Large intestine (tissue), 3 donors: ENCODE measurements at regions not wholly inside any gene's neighbourhood (a gene's known extent, or its start where the extent isn't known, plus 50 kb on each side); places are given as distances from the start of the nearest gene placed in this dataset.

ENCODE experiments used
- DNase-seq, 2 donors: peaks; one replicate each; pipeline versions ENCODE4 v3.0.0 to v3.0.0-alpha.2; 2013
- H3K27ac ChIP-seq: one replicate; pipeline ENCODE4 v1.5.1; 2013; ENCODE audit warnings: low read length
- H3K27me3 ChIP-seq: 2 replicates; pipeline ENCODE4 v1.6.1; 2013; ENCODE audit warnings: low read length; ENCODE audit not compliant: control insufficient read depth, insufficient read depth
- H3K36me3 ChIP-seq: 2 replicates; pipeline ENCODE4 v1.6.1; 2013; ENCODE audit warnings: low read length; ENCODE audit not compliant: control insufficient read depth, insufficient read depth
- H3K4me1 ChIP-seq: one replicate; pipeline ENCODE4 v1.6.1; 2013; ENCODE audit warnings: low read length; ENCODE audit not compliant: control insufficient read depth, insufficient read depth
- H3K4me3 ChIP-seq: one replicate; pipeline ENCODE4 v1.5.1; 2013; ENCODE audit warnings: low read length
- H3K9me3 ChIP-seq: one replicate; pipeline ENCODE4 v1.6.1; 2013; ENCODE audit warnings: mild to moderate bottlenecking, low read depth, low read length, moderate library complexity; ENCODE audit not compliant: control insufficient read depth
- WGBS: methylation state at CpG from one replicate; pipeline ENCODE4 v1.1.5; 2013; ENCODE audit warnings: low lambda C conversion rate; ENCODE audit not compliant: insufficient coverage; 5-methylcytosine and 5-hydroxymethylcytosine counted together

- Histone ChIP-seq H3K27me3 (no peaks in the 10 kb centered on the region), H3K9me3 (no peaks in the 10 kb centered on the region), H3K4me3 (no peak overlapping the region), H3K36me3 (no peaks in the 10 kb centered on the region), H3K27ac (no peak overlapping the region), H3K4me1 (no peaks in the 10 kb centered on the region)
- DNase-seq = no peak
- WGBS = 42% methylated on average over 2 of the region's 2 CpGs
These were observed 222.3 kb upstream of the GCFC2 start for GRCh38 chr2:75932996-75933395.

- no peaks in the 10 kb centered on the region for H3K9me3 ChIP-seq
- no peaks in the 10 kb centered on the region for H3K27me3 ChIP-seq
- H3K36me3 ChIP-seq = no peaks in the 10 kb centered on the region
- no CpG with 5 or more reads among the region's 2 CpGs for WGBS
- no peak for DNase-seq
- no peak overlapping the region for H3K4me3 ChIP-seq
- H3K4me1 ChIP-seq = no peaks in the 10 kb centered on the region
- no peak overlapping the region for H3K27ac ChIP-seq
These were observed 217.4 kb upstream of the GCFC2 start for GRCh38 chr2:75928093-75928492.

- Histone ChIP-seq H3K27ac (no peak overlapping the region), H3K9me3 (no peaks in the 10 kb centered on the region), H3K4me3 (no peak overlapping the region), H3K27me3 (no peaks in the 10 kb centered on the region), H3K4me1 (no peaks in the 10 kb centered on the region), H3K36me3 (no peaks in the 10 kb centered on the region)
- 100% methylated on average over 3 of the region's 3 CpGs for WGBS
- no peak for DNase-seq
These were observed 214.8 kb upstream of the GCFC2 start for GRCh38 chr2:75925331-75926024.

- no peak for DNase-seq
- Histone ChIP-seq H3K36me3 (no peaks in the 10 kb centered on the region), H3K27me3 (no peaks in the 10 kb centered on the region), H3K4me3 (no peak overlapping the region), H3K27ac (no peak overlapping the region), H3K4me1 (no peaks in the 10 kb centered on the region), H3K9me3 (no peaks in the 10 kb centered on the region)
- WGBS = no CpG with 5 or more reads among the region's 2 CpGs
These were observed 211.5 kb upstream of the GCFC2 start for GRCh38 chr2:75922191-75922590.

GRCh38 chr2:75920859-75921551 lies 210.3 kb upstream of the GCFC2 start:
- H3K27me3 ChIP-seq = no peaks in the 10 kb centered on the region
- no peak for DNase-seq
- H3K36me3 ChIP-seq = no peaks in the 10 kb centered on the region
- WGBS = 33% methylated on average over 3 of the region's 8 CpGs
- no peak overlapping the region for H3K4me3 ChIP-seq
- no peaks in the 10 kb centered on the region for H3K4me1 ChIP-seq
- H3K9me3 ChIP-seq = no peaks in the 10 kb centered on the region
- no peak overlapping the region for H3K27ac ChIP-seq

- Histone ChIP-seq H3K27ac (no peak overlapping the region), H3K4me1 (no peaks in the 10 kb centered on the region), H3K27me3 (no peaks in the 10 kb centered on the region), H3K36me3 (no peaks in the 10 kb centered on the region), H3K9me3 (no peaks in the 10 kb centered on the region), H3K4me3 (no peak overlapping the region)
- no CpG with 5 or more reads among the region's 5 CpGs for WGBS
- DNase-seq = no peak
These were observed 205.3 kb upstream of the GCFC2 start for GRCh38 chr2:75915851-75916634.

GRCh38 chr2:75896779-75897366 lies 186.2 kb upstream of the GCFC2 start:
- Histone ChIP-seq H3K4me1 (no peaks in the 10 kb centered on the region), H3K36me3 (no peaks in the 10 kb centered on the region), H3K9me3 (no peaks in the 10 kb centered on the region), H3K4me3 (no peak overlapping the region), H3K27ac (no peak overlapping the region), H3K27me3 (no peaks in the 10 kb centered on the region)
- peak in 1 of 2 donors; percentile 23 for DNase-seq
- WGBS = 72% methylated on average over 2 of the region's 5 CpGs

- WGBS = 20% methylated on average over 1 of the region's 1 CpG
- peak in 1 of 2 donors; percentile 42 for DNase-seq
- Histone ChIP-seq H3K36me3 (no peaks in the 10 kb centered on the region), H3K4me1 (no peaks in the 10 kb centered on the region), H3K27me3 (no peaks in the 10 kb centered on the region), H3K4me3 (no peak overlapping the region), H3K9me3 (no peaks in the 10 kb centered on the region), H3K27ac (no peak overlapping the region)
These were observed 183.5 kb upstream of the GCFC2 start for GRCh38 chr2:75894170-75894569.

GRCh38 chr2:75892490-75892889 lies 181.8 kb upstream of the GCFC2 start:
- DNase-seq = no peak
- Histone ChIP-seq H3K4me3 (no peak overlapping the region), H3K36me3 (no peaks in the 10 kb centered on the region)

GRCh38 chr2:75882530-75882929 lies 171.8 kb upstream of the GCFC2 start:
- Histone ChIP-seq H3K9me3 (no peaks in the 10 kb centered on the region), H3K4me3 (no peak overlapping the region), H3K27me3 (no peaks in the 10 kb centered on the region), H3K4me1 (no peaks in the 10 kb centered on the region), H3K36me3 (no peaks in the 10 kb centered on the region), H3K27ac (no peak overlapping the region)
- no peak for DNase-seq
- WGBS = 79% methylated on average over 2 of the region's 2 CpGs

More at GRCh38 chr2:75892490-75892889, 181.8 kb upstream of the GCFC2 start:
- H3K9me3 ChIP-seq = no peaks in the 10 kb centered on the region
- WGBS = 91% methylated on average over 2 of the region's 2 CpGs
- no peaks in the 10 kb centered on the region for H3K27me3 ChIP-seq
- H3K27ac ChIP-seq = no peak overlapping the region
- H3K4me1 ChIP-seq = no peaks in the 10 kb centered on the region
